ENCODE measurements at regions not wholly inside any gene's neighbourhood (a gene's known extent, or its start where the extent isn't known, plus 50 kb on each side); places are given as distances from the start of the nearest gene placed in this dataset.

GRCh38 chr2:41940060-41940744, 107.6 kb upstream of the PKDCC start:
- no peak for TF ChIP-seq EP300 (IDR thresholded peaks at IDR 0.05)
- TF ChIP-seq CTCF (IDR thresholded peaks at IDR 0.05), result no peak
- TF ChIP-seq POLR2A (IDR thresholded peaks at IDR 0.05), result no peak
- no peak for TF ChIP-seq POLR2AphosphoS5 (IDR thresholded peaks at IDR 0.05)

All from sigmoid colon (tissue), 4 donors.